COLO668 (cell line): ENCODE measurements at regions not wholly inside any gene's neighbourhood (a gene's known extent, or its start where the extent isn't known, plus 50 kb on each side); places are given as distances from the start of the nearest gene placed in this dataset.

ENCODE experiments used
- DNase-seq: peaks from one replicate; lab custom pipeline; 2025; ENCODE audit not compliant: unreplicated experiment; lab: John Stamatoyannopoulos, UW

DNA sequence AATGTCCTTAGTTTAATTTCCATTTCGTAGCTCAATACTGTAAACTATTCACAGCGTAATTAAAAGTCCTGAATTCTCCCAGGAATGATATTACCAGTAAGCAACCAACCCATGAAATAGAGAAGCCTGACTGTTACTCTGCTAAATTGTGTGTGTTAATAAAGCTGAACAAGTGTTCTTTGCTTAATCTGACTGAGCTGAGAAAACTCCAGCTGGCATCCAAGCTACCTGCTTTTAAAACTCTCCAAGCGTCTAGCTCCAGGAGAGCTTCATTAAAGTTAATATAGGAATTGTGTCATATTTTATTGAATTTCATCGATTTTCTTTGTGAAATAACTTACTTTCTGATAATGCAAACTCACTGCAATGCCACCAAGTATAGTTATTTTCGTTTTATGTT is 524.4 kb downstream of the SLC16A7 start:
- no peak for DNase-seq

DNA sequence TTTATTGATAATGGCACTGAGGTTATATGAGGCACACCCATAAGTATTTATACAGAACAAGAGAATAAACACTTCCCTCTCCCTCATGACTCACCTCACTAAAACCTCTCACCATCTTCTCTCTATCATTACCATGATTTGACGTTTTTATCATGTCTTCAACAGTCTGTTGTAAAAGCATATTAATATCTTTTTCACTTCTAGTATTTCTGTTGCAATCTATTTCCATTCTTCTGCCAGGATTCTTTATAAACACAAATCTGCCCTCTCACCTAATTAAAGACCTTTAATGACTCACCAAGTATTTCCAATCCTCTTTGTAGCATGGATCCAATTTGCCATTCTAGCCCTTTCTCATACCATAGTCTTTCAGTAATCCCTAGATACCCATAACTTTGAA is 527.7 kb downstream of the SLC16A7 start:
- no peak for DNase-seq

DNA sequence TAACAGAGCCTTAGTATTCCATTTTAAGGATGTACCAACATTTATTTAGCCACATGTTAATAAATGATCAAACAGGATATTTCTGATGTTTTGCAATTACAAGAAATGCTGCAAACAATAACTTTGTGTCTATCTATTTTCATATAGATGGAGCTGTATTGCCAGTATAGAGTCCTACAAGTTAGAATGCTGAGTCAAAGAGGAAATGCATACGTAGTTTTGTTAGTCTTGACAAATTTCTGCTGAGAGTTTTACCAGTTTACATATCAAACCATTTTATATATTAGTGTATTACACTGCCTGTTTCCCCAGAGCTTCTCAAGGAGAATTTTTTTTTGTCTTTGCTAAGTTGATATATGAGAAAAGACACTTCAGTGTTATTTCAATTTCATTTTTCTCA is 541.7 kb downstream of the SLC16A7 start:
- DNase-seq, result no peak

DNA sequence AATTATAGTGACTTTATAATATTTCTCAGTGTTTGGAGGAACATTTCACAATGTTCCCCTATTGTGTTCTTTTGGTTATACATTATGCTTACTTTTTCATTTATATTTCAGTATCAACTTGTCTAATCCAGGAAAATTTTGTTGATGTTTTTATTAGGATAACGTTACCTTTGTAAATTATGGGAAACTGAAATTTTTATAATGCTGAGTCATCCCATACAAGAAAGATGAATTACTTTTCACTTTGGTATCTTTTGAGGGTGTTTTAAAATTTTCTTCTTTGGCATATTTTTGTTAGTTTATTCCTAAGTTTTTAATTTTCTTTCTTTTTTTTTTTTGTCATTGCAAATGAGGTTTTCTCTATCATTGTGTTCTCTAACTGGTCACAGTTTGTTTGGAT is 542.7 kb downstream of the SLC16A7 start:
- DNase-seq, result no peak

- no peak for DNase-seq
These were observed 548.6 kb downstream of the SLC16A7 start for GRCh38 chr12:60144395-60144794.

DNA sequence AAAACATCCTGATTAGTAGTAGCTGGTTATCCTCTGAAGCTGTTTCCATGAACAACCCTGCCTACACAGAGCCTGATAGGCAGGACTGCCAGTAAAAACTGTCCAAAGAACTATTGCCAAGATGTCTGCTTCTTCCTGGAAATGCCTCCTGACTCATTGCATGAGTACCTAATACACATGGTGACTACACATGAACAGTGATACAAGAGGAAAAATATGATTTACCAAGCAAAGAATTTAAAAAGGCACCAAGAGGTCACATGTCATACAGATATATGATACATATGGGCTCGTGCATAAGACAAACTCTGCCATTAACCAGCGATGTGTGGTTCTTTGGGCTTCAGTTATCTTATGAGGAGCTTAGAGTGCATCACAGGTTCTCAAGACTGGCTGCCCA is 552.3 kb downstream of the SLC16A7 start:
- DNase-seq, result no peak

DNA sequence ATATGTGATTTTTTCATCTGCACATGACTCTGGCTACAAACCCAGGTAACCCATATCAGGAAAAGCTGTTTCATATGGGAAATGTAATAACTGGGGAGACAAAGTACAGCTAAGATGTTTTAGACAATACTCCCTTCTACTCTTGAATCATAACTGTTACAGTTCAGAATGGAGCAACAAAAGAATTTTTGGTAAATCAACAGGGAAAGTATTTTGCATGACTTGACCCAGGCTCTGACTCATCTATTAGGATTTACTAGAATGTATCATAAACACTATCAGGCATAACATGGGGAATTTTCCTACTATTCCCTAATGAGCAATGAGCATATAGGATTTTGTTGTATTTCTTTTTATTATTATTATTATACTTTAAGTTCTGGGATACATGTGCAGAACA is 553.0 kb downstream of the SLC16A7 start:
- DNase-seq, result no peak

DNA sequence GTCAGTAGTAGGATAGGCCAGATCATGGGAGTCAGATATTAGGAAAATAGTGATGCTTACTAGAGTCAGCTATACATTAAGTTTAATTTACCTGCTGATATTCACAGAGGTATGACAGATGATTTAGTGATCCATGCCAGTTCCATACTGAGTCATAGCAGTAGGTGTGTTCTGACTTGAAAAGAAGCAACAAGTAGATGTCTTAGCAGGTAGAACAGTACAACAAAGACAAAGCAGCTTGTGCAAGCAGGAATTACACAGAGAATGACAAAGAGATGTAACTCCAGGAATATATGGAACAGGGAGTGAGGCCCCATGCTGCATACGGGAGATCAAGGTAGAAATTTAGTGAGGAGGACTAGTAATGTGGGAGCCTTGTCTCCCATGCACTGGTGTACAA is 556.9 kb downstream of the SLC16A7 start:
- no peak for DNase-seq

GRCh38 chr12:60159761-60160160 is 563.9 kb downstream of the SLC16A7 start:
- no peak for DNase-seq

DNA sequence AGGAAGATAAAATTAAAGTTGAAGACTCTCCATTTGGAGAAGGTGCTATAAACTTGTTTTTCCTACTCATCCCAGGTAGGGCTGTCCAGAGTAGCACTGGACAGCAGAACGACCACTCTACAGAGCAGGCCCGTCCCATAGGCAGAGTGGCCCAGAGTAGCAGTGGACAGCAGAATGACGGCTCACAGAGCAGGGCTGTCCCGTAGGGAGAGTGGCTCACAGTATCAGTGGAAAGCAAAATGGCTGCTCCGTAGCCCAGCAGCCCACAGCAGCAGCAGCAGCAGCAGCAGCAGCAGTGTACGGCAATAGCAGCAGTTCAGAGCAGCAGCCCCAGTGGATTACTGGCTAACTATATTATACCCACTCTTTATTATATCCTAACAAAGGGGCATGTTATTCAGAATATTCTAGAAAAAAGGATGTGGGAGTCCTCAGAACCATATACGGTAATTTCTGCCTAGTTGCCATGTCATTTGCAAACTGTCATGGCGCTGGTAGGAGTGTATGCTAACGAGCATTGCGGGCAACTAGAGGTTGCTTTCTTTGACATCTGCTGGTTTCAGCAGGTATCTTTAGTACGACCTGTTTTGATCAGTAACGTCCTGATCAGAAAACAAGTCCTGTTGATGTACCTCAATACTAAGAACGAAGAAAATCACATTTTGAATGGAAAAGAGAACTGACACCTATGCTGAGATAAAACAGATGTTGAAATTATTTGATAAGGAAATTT is 567.3 kb downstream of the SLC16A7 start:
- DNase-seq, result no peak

DNA sequence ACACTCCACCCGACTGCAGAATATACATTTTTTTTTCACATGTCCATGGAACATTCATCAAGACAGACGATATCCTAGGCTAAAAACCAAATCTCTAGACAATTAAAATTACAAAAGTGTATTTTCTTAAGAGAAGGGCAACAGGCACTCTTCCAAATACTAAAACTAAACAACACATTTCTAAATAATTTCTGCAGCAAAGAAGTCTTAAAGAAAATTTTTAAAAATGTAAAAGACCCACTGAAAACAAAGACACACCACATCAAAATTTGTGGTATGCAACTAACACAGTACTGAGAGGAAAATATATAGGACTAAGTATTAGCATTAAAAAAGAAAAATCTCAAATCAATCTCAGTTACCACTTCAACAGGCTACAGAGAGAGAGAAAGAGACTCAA is 570.0 kb downstream of the SLC16A7 start:
- no peak for DNase-seq

GRCh38 chr12:60168441-60168840 is 572.6 kb downstream of the SLC16A7 start:
- DNase-seq, result no peak

DNA sequence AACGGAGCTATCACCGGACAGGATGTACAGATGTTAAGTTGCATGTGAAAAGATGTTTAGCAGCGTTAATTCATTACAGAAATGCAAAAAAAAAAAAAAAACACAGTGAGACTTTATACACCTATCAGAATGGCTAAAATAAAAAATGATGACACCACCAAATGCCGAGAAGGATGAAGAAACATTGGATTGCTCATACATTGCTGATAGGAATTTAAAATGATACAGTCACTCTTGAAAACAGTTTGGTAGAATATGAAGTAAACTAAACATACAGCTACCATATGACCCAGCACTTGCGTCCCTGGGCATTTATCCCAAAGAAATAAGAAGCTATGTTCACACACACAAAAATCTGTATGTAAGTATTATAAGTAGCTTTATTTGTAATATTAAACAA is 574.1 kb downstream of the SLC16A7 start:
- DNase-seq, result no peak

GRCh38 chr12:60172266-60173211 is 576.7 kb downstream of the SLC16A7 start:
- no peak for DNase-seq

DNA sequence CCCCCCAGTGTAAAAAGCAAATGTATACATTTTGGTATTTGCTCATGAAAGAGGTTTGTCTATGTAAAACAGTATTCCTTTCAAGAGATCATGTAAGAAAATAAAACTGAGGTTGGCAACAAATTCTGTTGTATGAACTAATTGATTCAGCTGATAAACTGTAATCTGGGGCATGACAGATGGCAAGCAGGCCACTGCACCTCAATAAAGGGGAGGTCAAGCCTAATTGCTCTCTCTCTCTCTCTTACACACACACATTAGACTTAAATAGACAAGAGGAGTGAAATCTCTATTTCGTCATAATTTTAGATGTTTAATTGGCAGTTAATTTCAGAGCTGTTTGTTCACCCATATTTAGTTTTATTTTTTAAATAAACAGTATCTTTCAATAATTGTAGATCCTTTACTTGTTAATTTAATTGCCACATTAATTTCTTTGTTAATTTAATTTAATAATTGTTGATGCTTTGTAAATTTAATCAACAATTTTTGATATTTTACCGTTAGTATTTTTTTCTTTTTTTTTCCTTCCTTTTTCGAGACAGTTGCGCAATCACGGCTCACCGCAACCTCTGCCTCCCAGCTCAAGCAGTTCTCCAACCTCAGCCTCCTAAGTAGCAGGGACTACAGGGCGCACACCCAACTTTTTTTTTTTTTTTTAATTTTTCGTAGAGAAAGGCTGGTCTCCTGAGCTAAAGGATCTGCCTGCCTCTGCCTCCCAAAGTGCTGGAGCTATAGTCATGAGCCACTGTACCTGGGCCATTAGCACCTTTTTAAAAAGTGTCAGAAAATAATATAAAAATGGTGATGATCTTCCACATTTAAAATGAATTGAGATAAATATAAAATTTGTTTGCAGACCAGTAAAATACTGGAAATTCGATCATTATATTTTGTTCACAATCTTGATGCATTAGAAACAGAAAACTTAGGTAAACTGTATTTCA is 577.7 kb downstream of the SLC16A7 start:
- DNase-seq, result no peak

GRCh38 chr12:60174476-60174875 is 578.6 kb downstream of the SLC16A7 start:
- DNase-seq, result no peak

GRCh38 chr12:60174941-60175340 is 579.1 kb downstream of the SLC16A7 start:
- DNase-seq, result no peak

DNA sequence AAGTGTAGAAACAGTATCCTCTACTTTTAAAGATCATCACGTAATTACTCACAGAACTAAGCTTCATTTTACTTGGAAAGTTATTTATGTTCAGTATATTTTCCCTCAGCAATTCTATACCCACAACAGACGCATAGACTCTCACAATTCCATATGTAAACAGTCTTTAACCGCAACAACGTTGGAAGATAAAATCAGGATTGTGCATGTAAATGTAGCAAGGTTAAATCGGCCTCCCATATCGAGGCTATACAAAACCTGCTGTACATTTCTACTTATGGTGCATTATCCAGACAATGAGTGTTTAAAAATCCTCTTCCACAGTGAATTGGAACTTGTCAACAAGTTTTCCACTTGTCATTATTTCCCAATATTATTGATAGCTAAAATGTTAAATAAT is 581.1 kb downstream of the SLC16A7 start:
- DNase-seq, result no peak

DNA sequence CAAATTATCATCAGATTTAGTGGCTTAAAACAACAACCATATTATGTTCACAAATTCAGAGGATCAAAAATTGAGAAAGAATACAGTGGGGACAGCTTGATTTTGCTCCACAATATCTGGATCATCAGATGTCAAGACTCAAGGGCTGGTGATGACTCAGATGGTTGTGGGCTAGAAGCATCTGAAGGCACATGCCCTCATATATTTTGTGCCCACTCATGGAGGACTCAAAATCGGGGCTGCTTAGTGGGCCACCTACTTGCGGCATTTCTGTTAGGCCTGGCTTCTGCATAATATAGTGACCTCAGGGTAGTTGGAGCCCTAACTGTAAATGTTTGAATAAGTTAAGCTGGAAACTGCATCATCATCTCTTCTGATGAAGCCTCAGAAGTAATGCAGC is 584.5 kb downstream of the SLC16A7 start:
- no peak for DNase-seq

- DNase-seq, result no peak
These were observed 586.5 kb downstream of the SLC16A7 start for GRCh38 chr12:60182354-60182753.

DNA sequence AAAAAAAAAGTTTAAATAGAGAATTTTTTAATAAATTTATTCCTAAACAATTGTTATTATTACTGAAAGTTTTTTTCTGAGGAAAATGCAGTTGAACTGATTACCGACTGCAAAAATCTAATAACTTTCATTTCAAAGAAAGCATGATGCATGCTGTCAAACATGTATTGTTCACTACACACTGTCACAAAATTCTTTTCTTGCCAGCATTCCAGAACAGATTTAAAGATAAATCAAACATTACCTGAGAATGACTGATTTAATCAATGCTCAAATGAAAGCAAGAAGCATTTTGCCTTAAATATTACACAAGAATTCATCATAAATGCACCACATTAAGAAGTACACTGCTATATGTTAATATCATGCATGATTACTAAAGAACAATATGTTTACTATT is 588.3 kb downstream of the SLC16A7 start:
- DNase-seq, result no peak
